PC-9 (cell line): ENCODE measurements at regions not wholly inside any gene's neighbourhood (a gene's known extent, or its start where the extent isn't known, plus 50 kb on each side); places are given as distances from the start of the nearest gene placed in this dataset.

Source experiments
- BruUV-seq: library from RNA; stranded (reverse); fragments of 400-500 nt; replicated peaks from 2 replicates; lab custom pipeline; 2021; lab: Mats Ljungman, UMichigan
- CTCF ChIA-PET: fragments of 300-600 bp; sonication (Branson Sonifier 250); formaldehyde crosslinking; loops from one replicate; lab custom pipeline; 2022; ENCODE audit warnings: antibody characterized with exemption; lab: Charles Lee
- POLR2A ChIA-PET: fragments of 300-600 bp; sonication (Branson Sonifier 250); formaldehyde crosslinking; loops from one replicate; lab custom pipeline; 2022; ENCODE audit warnings: antibody characterized with exemption; ENCODE audit not compliant: unreplicated experiment; lab: Charles Lee
- DNase-seq, 2 experiments: peaks; one replicate each; pipeline versions ENCODE4 v3.0.0 to v3.0.0-alpha.2; 2015 to 2022; ENCODE audit warnings: mixed read lengths in 1 of 2
- H2AFZ ChIP-seq: fragments of 200-600 bp; sonication (generic); 2 replicates; pipeline ENCODE4 v1.8.1; 2017; ENCODE audit warnings: antibody characterized with exemption
- H3F3A ChIP-seq: fragments of 200-600 bp; sonication (generic); 2 replicates; pipeline ENCODE4 v1.8.1; 2017; ENCODE audit warnings: antibody characterized with exemption, mild to moderate bottlenecking, low read depth; ENCODE audit not compliant: insufficient read depth
- H3K27ac ChIP-seq: fragments of 200-600 bp; sonication (generic); 2 replicates; pipeline ENCODE4 v1.6.1; 2016; ENCODE audit warnings: mixed run types
- H3K27me3 ChIP-seq: fragments of 200-600 bp; sonication (generic); 2 replicates; pipeline ENCODE4 v1.6.1; 2016; ENCODE audit warnings: low read depth, mixed run types; ENCODE audit not compliant: insufficient read depth
- H3K36me3 ChIP-seq: fragments of 200-600 bp; sonication (generic); 2 replicates; pipeline ENCODE4 v1.6.1; 2016; ENCODE audit warnings: low read depth, mixed run types
- H3K4me1 ChIP-seq: fragments of 200-600 bp; sonication (generic); replicated peaks from 2 replicates; pipeline ENCODE4 v1.6.1; 2016; ENCODE audit warnings: mixed run types; ENCODE audit not compliant: insufficient read depth
- H3K4me2 ChIP-seq: fragments of 200-600 bp; sonication (generic); 2 replicates; pipeline ENCODE4 v1.6.1; 2017; ENCODE audit warnings: mixed run types
- H3K4me3 ChIP-seq: fragments of 200-600 bp; sonication (generic); 2 replicates; pipeline ENCODE4 v1.6.1; 2016; ENCODE audit warnings: mixed run types
- H3K79me2 ChIP-seq: fragments of 200-600 bp; sonication (generic); 2 replicates; pipeline ENCODE4 v1.6.1; 2017; ENCODE audit warnings: low read depth, mixed run types
- H3K9me2 ChIP-seq: fragments of 200-600 bp; sonication (generic); 2 replicates; pipeline ENCODE4 v1.8.1; 2017; ENCODE audit warnings: mild to moderate bottlenecking; ENCODE audit not compliant: insufficient read depth
- H3K9me3 ChIP-seq: fragments of 200-600 bp; sonication (generic); 2 replicates; pipeline ENCODE4 v1.8.1; 2016; ENCODE audit warnings: low read depth; ENCODE audit not compliant: insufficient read depth
- H4K20me1 ChIP-seq: fragments of 200-600 bp; sonication (generic); 2 replicates; pipeline ENCODE4 v1.8.1; 2017; ENCODE audit not compliant: insufficient read depth
- EZH2 ChIP-seq: fragments of 200-600 bp; sonication (generic); IDR thresholded peaks from 2 replicates; pipeline ENCODE4 v1.8.0; 2017; ENCODE audit warnings: antibody characterized with exemption, low read depth
- intact Hi-C: fragments of 100-400 bp; cut with micrococcal nuclease; formaldehyde crosslinking; loops from one replicate; pipeline ENCODE4 v1.10.0; 2022; ENCODE audit not compliant: unreplicated experiment
- TF ChIP-seq, protein P1 (sequence below): fragments of 200-600 bp; sonication (generic); conservative IDR thresholded peaks from 2 replicates; pipeline ENCODE4 v1.6.1; 2017; ENCODE audit warnings: mixed run types, antibody characterized with exemption, mild to moderate bottlenecking, moderate library complexity

DNA sequence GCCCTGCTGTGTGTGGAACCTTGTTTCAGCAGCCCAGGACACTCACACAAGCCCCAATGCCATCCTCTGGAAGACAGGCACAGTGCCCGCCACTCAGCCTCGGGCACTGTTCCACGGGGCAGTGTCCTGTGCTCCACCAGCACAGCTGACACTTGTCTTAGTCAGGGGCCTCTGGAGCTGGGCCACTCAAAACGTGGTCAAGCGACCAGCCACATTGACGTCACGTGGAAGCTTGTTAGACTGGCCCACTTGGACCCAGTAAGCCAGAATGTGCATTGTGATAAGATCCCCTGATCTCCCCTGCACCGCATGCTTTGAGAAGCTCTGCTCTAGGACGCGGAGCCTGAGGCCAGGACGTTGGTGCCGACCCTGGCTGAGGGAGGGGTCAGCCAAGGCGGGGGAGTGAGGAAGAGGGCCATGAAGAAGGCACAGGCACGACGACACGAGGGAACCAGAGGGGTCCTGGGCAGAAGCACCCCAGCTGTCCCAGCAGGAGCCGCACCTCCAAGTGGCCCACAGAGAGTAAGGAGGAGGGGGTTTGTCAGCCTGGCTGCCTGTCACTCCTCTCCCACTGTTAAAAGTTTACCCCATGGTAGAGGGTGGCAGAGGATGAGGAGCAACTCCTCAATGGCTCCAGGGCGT lies 64.6 kb downstream of the LINC01488 start:
- Histone ChIP-seq H3K27me3 (0 out of 2 replicates have a peak, but pooled peaks cover 12% of the 10 kb centered on the region), H3K4me2 (no peak overlapping the region), H3K9me2 (no peaks in the 10 kb centered on the region), H3K36me3 (no peaks in the 10 kb centered on the region), H3K4me3 (no peak overlapping the region), H3K79me2 (no peaks in the 10 kb centered on the region), H3K9me3 (peaks cover 14% of the 10 kb centered on the region), H4K20me1 (no peaks in the 10 kb centered on the region), H3F3A (no peaks in the 10 kb centered on the region; the same call in 1 of the 2 replicates), H2AFZ (no peak overlapping the region), H3K27ac (no peak overlapping the region), H3K4me1 (no peaks in the 10 kb centered on the region)
- POLR2A ChIA-PET, result no interaction called here
- CTCF ChIA-PET, result no interaction called here
- no peak for DNase-seq
- BruUV-seq, result no TSS peak
- TF ChIP-seq EZH2, result no peak
- TF ChIP-seq, protein P1, sequence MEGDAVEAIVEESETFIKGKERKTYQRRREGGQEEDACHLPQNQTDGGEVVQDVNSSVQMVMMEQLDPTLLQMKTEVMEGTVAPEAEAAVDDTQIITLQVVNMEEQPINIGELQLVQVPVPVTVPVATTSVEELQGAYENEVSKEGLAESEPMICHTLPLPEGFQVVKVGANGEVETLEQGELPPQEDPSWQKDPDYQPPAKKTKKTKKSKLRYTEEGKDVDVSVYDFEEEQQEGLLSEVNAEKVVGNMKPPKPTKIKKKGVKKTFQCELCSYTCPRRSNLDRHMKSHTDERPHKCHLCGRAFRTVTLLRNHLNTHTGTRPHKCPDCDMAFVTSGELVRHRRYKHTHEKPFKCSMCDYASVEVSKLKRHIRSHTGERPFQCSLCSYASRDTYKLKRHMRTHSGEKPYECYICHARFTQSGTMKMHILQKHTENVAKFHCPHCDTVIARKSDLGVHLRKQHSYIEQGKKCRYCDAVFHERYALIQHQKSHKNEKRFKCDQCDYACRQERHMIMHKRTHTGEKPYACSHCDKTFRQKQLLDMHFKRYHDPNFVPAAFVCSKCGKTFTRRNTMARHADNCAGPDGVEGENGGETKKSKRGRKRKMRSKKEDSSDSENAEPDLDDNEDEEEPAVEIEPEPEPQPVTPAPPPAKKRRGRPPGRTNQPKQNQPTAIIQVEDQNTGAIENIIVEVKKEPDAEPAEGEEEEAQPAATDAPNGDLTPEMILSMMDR, result no peak
- intact Hi-C loops, result no loop called here

DNA sequence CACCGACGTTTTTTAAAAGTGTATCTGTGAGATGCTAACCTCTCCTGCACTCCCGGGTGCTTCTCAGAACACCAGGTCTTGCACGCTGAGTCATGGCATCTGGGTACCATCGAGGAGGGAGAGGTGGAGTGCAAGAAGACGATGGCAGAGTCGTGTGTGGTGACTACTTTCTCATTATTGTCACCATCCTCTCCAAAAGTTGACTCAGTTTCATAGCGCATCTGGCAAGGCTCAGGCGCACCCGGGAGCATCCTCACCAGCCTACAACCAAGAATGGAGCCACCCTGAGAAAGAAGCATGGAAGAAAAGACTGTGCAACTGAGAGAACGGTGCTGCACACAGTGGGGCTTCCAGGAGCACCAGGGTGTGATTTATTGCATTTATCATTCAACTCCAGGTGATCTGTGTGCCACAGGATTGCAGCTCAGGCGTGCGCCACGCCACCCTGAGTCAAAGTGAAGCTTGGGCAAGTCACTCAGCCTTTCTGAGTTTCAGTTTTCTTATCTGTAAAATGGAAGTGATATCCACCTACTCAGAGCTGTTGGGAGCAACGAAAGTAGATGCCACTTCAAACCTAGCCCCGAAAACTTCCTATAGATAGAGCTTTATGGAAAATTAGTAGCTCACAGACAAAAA lies 65.4 kb downstream of the LINC01488 start:
- Histone ChIP-seq H3K4me1 (no peaks in the 10 kb centered on the region), H3K36me3 (no peaks in the 10 kb centered on the region), H3K4me2 (no peak overlapping the region), H3K27me3 (0 out of 2 replicates have a peak, but pooled peaks cover 12% of the 10 kb centered on the region), H2AFZ (no peak overlapping the region), H3K27ac (no peak overlapping the region), H3K9me2 (no peaks in the 10 kb centered on the region), H3F3A (no peaks in the 10 kb centered on the region; the same call in 1 of the 2 replicates), H3K79me2 (no peaks in the 10 kb centered on the region), H3K9me3 (peaks cover 14% of the 10 kb centered on the region), H4K20me1 (no peaks in the 10 kb centered on the region), H3K4me3 (no peak overlapping the region)
- DNase-seq, result no peak
- no TSS peak for BruUV-seq
- intact Hi-C loops, result no loop called here
- TF ChIP-seq EZH2, result no peak
- TF ChIP-seq, protein P1, result no peak
- POLR2A ChIA-PET, result interaction anchor here (0.7 kb wide), 1 partner anchor 441 kb away, joined by 12 read pairs; no protein-coding TSS in a partner anchor
- CTCF ChIA-PET, result no interaction called here

DNA sequence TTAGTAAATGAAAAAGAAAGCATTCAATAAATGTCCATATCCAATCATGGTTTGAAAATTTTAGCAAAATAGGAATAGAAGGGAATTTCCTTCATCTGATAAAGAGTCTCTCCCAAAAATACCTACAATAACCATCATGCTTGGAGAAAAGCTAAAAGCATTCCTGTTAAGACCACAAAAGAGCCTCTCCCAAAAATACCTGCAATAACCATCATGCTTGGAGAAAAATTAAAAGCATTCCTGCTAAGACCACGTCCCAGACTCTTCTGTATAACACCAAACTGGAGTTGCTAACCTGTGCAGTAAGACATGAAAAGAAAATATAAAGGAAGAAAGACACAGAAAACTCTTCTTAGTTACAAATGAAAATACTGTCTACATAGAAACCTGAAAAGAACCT lies 69.4 kb downstream of the LINC01488 start:
- CTCF ChIA-PET, result no interaction called here
- Histone ChIP-seq H3K4me1 (no peaks in the 10 kb centered on the region), H2AFZ (no peak overlapping the region), H3K4me2 (no peak overlapping the region), H3F3A (no peaks in the 10 kb centered on the region; the same call in 1 of the 2 replicates), H4K20me1 (no peaks in the 10 kb centered on the region), H3K79me2 (no peaks in the 10 kb centered on the region), H3K9me3 (peaks cover 14% of the 10 kb centered on the region), H3K4me3 (no peak overlapping the region), H3K36me3 (no peaks in the 10 kb centered on the region), H3K27ac (no peak overlapping the region), H3K27me3 (0 out of 2 replicates have a peak, but pooled peaks cover 6% of the 10 kb centered on the region), H3K9me2 (no peaks in the 10 kb centered on the region)
- intact Hi-C loops, result no loop called here
- no peak for DNase-seq
- POLR2A ChIA-PET, result no interaction called here
- no TSS peak for BruUV-seq
- TF ChIP-seq EZH2, result no peak
- TF ChIP-seq, protein P1, result no peak
